ENCODE measurements at regions not wholly inside any gene's neighbourhood (a gene's known extent, or its start where the extent isn't known, plus 50 kb on each side); places are given as distances from the start of the nearest gene placed in this dataset.

DNA sequence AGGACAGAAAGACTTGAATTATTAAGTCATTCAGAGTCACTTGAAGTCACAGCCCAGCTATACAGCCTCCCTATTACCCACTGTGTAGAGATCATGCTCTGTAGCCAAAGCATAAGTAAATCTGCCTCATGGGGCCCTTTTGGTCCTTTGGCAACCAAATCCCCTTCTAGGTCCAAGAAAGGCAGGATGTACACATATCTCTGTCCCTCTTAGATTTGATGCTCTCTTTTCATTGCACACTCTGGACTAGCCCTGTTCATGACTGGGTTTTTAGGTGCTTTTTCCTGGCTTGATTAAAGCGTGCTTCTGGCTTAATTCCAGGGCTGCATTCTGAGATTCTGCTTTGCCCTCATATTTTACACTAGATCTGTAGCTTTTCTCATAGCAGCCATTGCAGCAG lies 296.8 kb downstream of the TENT5A start:
- TF ChIP-seq, protein P1, sequence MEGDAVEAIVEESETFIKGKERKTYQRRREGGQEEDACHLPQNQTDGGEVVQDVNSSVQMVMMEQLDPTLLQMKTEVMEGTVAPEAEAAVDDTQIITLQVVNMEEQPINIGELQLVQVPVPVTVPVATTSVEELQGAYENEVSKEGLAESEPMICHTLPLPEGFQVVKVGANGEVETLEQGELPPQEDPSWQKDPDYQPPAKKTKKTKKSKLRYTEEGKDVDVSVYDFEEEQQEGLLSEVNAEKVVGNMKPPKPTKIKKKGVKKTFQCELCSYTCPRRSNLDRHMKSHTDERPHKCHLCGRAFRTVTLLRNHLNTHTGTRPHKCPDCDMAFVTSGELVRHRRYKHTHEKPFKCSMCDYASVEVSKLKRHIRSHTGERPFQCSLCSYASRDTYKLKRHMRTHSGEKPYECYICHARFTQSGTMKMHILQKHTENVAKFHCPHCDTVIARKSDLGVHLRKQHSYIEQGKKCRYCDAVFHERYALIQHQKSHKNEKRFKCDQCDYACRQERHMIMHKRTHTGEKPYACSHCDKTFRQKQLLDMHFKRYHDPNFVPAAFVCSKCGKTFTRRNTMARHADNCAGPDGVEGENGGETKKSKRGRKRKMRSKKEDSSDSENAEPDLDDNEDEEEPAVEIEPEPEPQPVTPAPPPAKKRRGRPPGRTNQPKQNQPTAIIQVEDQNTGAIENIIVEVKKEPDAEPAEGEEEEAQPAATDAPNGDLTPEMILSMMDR (IDR thresholded peaks at IDR 0.05 in 2 of 3, conservative IDR thresholded peaks at IDR 0.05 in 1 of 3; ENCODE audit: control insufficient read depth in 2 of 3, extremely low read depth in 1 of 3, insufficient read depth in 1 of 3, low read depth in 3 of 3, low read length in 3 of 3): no peak
- TF ChIP-seq ZNF274 (IDR thresholded peaks at IDR 0.05; ENCODE audit: insufficient read depth, insufficient read length): no peak
- no peak for TF ChIP-seq TCF12 (IDR thresholded peaks at IDR 0.05; ENCODE audit: low read depth, low read length)
